Suppressor macrophage treated with lipopolysaccharide for 4 hours (primary cell): ENCODE measurements at regions not wholly inside any gene's neighbourhood (a gene's known extent, or its start where the extent isn't known, plus 50 kb on each side); places are given as distances from the start of the nearest gene placed in this dataset.

Experiments used
- DNase-seq: peaks from one replicate; pipeline ENCODE4 v3.0.0-alpha.2; 2020

DNA sequence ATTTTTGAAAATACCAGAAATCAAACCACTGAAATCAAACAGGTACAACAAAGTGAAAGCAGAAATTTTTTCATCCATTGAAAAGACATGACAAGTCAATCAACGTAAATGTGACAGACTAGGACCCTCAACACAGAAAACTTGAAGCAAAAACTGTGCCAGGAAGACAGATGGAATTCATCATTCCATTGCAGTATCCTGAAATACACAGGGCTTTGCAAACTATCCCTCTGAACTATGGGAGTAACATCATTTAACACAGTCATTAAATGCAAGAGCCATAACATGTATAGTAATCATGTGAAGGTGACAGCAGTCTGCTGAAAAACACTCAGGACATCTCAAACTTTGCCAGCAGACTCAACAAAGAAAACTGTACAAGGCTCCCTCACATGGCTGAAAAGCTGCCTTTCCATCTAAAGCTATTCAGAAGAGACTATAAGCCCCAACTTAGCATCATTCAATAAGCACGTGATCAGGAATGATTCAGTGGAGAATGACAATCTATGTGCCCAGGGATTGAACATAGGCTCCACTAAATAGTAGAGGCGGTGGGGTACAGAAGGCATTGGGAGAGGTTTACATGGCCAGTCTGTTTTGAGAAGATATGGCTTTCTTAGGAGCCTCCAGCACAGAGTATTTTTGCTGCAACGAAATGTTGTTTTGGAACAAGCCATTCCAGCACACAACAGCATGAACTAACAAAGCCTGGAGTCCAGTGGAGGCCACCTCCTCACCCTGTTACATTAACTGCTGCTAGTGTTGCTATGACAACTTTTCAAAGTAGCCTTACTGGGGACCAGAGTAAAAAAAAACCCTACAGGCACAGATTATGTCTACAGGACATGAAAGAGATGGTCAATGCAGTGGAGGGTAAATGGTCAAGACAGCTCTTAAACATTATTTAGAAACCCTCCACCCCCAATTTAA, 274.5 kb upstream of the NOCT start:
- DNase-seq, result no peak

DNA sequence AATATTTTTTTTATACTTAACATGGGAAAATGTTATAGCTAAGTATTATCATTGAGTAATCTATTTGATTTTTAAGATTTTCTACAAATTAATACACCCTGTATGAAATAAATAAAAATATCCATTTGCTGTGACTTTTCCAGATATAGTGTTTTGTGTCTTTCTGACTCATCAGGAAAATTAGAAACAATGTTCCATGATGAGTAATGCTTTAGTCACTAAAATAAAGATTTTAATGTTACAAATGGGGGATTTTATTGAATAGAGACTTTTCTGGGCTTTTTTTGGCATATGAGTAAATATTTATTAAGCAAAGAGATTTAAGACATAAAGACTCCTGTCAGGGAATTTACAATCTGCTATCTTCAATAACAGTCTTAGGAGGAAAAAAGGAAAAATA, 279.2 kb upstream of the NOCT start:
- peak; percentile 9 for DNase-seq

DNA sequence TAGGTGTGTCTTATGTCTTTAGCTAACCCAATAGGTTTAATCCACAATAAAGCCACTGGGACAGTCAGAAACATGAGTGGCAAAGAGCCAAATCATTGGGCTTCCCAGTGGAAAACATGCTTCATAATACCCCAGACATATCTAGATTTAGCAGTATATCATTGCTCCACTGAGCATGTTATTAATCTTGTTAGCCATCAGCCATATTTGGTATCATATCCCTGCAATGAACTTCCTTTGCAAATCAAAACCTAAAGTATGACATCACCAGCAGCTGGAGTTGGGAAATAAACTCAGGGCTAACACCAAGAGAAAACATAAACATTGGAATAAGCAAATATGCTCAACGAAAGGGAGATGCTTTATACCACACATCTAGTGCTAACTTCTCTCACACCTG, 280.8 kb upstream of the NOCT start:
- DNase-seq, result peak; percentile 37

DNA sequence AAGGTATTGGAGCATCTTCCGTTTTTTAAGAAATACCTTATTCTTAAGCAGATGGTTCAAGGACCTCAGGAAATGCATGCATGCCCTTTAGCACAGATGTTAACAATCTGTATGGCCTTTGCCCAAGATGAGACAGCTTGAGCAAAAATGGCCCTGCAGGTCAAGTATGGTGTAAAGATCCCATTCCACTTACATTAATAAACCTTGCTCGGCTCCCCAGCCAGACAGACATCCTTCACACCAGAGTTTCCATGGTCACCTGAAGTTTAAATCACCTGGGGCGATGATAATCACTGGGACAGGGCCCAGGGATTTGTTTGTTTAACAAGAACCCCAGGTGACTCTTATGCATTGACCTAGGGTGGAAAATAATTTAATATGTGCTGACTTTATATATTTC, 287.0 kb upstream of the NOCT start:
- no peak for DNase-seq

DNA sequence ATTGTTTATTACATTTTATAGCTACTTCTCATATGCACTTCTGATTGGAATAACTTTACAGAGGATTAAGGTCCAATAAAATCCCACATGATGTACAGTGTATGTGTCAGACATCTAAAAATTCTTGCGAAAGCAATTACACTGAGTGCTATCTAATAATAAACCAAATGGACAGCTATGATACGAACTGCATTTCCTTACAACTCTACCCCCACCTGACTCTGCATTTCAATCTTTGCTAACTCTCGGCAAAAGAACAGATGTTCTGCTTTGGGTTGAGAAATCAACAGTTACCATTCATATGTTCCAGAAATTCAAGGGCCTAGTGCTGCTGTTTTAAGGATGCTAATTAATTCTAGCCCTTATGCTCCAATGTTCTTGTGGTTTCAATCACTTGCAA, 287.9 kb upstream of the NOCT start:
- DNase-seq, result no peak

DNA sequence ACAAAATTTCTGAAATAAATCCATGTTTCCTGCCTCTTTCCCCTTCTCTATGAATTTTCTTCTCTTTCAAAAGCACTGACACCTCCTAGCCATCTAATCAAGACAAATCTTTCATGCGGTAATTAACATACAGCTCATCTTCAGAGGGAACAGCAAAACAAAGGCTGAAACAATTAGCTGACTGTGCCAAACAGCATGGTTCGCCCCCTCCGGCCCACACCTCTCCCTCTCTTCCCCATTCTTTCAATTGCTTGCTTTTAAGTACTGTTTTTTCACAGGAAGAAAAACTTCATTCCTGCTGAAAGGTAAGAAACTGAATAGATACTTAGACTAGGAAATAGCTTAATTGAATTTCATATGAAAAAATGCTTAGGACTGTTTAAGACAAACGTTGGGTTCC, 291.1 kb upstream of the NOCT start:
- DNase-seq, result no peak

DNA sequence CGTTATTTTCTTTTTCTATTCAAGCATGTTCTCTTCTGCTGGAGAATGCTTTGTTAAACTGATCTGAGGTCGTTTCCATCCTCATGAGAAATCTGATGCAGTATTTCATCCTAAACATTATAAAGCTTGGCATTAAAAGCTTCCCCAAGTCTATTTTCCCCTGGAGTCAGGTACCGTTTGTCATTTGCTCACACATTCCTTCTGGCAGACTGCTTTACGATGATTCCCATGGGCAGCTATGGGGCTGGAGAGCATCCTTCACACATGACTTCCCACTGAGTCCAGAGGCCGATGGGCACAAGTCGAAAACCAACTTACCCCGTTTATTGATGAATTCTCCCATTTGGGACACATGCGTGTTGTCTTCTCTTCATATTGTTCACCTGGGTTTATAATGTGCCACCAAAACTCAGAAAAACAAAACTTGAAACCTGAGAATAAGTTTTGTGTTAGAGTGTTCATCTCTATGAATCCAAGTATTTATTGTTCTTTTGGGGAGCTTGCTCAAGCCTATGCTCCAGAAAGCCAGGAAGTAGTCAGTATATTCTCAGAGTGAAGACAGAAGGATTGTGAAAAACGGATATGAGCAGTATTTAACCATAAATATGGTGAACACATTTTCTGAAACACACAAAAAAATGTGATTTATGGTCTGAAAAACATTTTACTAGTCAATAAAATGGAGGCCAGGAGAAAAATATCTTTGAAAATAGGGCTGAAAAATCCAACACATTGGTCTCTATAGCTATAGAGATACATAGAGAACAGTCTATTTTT, 298.8 kb upstream of the NOCT start:
- no peak for DNase-seq

DNA sequence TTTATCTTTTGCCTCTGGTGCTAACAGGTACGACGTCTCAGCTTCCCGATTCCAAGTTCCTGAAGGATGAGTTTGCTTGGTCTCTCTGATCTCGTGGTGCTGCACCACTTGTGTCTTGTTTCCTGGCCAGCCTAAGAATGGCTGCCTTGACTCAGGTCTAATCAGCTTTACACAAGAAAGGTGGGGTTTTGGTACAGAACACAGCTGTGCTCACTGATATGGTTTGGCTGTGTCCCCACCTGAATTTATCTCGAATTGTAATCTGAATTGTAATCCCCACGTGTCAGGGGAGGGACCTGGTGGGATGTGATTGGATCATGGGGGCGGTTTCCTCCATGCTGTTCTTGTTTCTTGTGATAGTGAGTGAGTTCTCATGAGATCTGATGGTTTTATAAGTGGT, 305.3 kb upstream of the NOCT start:
- no peak for DNase-seq

DNA sequence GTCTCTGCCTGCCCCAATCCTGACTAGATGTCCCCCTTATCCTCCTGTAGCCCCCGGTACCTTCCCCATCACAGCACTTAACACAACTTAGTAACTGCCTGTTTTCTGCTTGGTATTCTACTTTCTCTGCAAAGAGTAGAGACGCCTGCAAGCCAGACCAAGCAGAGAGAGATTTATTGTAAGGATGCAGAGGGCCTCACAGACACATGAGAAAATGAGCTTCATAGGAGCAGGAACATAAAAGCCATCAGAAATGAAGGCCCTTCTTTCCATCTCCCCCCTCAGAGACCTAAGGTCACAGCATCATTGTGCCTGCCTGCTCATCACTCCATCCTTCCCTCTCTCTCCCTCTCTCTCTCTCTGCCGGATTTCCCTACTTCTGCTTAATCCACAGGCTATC, 305.7 kb upstream of the NOCT start:
- no peak for DNase-seq

DNA sequence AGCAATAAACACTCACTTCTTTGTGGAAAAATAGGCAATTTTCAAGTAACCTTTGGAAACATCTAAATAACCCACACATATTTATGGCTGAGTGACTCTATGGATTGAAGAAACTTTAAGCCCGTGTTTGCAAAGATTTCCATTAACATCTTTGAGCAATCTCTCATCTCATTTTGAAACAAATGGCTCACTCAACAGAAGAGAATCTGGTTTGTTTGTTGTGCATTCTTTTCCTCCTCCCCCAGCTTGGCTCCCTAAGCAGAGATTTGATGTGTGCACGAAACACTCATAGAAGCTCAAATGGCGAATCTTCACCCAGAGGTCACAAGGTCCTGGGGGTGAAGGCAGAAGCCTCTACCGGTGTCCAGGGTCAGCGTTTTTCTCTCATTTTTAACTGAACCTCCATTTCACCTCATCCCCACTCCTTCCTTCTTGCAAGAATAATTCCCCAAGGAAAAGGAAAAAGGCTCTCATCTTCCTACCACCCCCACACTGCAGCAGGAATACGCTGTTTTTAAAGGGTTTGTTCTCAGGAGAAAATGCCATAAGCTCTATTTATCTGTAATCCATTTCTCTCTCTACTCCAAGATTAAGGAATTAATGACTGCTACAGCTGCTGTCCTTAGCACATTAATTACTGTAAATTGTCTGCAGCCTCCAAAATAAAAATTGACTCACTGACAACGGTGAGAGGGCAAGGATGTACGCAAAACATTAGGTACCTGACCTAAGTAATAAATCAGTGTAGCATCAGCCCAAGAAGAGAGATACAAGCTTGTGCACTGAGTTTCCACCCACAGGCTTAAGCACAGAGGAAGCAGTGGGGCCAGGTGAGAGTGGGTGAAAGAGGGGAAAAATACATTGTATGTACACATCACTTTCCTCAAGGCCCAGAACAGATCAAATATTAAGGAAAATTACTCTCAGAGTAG, 307.6 kb upstream of the NOCT start:
- DNase-seq, result no peak

DNA sequence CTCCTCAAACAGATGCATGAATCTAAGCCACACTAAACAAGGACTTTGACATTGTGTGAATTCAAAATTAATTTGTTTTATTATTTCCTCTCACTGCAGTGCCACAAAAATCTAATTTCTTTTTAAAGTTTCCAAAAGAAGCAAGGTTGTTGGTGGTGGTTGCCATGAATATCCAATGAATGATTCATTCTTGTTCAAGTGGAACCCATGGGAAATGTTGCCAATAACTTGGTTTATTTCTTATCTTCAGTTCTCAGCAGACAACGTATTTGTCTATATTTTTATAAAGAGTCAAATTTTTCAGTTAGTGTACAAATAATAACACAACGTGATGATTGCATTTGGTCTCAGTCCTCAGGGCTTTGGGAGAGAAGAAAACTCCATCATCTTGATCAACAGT, 309.4 kb upstream of the NOCT start:
- no peak for DNase-seq

DNA sequence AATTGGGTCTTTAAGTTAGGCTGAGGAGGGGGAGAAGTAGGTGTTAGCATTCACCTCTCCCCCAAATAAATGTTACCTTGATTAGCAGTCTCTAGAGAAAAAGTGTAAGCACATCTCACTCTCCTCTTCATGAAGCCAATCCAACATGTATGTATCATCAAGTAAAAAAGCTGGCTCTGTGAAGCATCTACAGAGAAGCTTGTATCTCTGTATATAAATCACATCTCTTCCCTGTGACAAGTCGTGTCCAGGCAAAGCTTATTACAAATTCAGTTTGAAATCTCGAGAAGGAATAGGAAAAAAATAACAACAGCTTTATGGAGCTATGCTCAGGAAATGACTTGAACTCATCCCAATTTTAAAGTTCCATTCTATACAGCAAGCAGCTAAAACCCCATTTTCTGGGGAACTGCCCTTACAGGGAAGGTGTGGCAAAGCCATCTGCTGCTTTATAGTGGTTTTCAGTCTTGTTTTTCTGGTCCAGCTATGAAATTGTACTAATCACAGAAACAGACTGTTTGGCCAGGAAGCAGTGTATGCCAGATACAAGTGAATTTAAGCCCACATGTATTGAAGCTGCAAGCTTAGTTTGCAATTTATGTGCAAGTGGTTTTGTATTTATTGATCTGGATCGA, 313.3 kb upstream of the NOCT start:
- DNase-seq, result no peak

DNA sequence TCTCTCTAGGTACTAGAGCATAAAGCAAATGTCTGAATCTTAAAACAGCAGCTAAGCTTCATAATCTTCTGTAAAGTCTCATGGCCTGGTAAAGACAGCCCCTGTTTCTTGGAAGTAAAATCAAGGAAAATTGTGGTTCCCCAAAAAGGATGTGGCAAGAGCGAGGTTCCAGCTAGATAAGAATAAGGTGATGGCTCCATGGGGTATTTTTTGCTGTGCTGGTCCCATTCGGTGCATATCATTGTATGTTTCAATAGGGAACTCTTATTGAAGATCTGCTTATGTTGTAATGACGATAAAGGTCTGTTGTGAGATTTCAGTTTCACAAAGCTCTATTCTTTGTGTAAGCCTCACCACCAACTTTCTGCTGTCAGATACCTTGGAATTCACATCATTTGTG, 316.9 kb upstream of the NOCT start:
- no peak for DNase-seq

DNA sequence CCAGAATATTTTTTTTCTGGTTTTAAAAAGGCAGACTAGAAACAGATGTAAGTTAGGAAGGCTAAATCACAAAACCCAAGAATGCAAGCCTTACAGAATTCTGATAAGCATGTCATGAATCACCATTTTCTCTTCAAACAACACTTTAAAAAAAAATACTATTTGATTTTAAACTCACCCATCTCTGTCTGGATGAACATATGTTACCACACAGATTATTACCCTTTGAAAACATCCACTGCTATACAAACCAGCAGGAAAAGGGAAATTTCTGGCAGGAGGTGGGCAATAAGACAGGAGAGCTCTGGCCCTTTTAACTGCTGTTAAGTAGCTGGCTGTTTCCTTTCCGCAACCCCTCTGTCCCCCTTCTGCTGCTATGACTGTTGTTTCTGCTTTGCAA, 317.7 kb upstream of the NOCT start:
- no peak for DNase-seq

DNA sequence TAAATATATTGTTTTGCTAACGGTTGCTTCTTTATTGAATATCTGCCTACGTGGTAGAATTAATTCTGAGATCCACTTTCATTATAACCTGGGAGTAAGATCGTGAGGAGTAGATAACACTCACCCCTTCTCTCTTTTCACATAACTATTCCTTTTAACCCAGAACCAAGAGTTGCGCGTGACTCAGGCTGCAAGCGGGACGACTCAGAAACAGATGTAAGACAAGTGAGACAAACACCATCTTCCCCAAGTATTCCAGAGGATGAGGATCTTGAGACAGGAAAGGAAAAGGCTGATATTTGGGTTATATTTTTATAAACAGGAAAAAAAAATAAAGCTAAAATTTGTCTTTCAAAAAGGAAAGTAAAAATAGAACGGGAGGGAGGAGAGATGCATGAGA, 318.8 kb upstream of the NOCT start:
- DNase-seq, result no peak

DNA sequence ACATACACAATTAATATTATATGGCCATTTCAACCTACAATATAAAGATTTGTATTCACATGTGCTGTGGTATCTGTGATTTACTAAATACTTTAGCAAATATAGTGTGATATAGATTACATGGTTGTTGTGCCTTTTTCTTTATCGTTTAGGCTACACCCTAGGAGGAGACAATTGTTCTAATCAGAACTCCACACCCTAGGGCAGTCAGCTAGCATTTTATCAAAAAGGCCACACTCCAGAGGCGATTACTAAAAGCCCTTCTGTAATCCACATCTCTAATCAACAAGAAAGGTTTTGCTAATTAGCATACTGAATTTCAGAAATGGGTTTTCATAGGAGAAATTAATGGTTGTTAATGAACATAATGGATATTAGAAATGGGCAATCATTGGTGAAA, 319.5 kb upstream of the NOCT start:
- no peak for DNase-seq

DNA sequence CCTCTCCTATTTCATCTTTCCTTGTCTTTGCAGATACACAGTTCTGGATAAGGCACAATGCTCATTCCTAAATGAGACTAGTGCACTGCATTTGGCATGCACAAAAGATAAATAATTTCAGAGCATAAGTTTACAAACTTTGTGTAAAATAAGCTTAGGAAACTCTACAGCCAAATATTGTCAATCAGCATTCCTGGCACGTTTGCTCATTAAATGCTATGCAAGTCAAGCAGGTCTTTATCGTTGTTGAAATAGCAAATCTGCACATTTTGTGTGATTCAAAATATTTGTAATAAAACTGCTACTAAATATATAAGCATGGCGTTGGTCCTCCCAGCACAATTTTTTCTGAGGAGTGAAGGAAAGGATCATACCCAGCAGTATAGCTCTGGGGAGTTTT, 322.1 kb upstream of the NOCT start:
- DNase-seq, result no peak

DNA sequence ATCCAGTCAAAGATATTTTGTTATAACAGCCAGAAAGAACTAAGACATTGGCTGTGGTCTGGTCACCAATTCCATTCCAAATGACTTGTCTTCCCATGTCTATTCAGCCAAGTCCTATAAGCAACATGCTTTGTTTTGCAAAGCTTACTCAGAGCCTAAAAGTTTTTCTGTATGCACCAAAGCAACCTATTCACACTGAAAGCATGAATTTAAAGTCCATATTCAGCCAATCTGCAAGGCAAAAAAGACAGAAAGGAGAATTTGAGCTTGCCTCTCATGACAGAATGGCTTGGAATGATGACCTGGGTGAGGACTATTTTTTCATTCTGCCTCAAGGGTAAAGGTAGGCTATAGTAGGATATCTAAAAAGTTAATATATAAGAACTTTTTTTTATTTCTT, 323.2 kb upstream of the NOCT start:
- no peak for DNase-seq

DNA sequence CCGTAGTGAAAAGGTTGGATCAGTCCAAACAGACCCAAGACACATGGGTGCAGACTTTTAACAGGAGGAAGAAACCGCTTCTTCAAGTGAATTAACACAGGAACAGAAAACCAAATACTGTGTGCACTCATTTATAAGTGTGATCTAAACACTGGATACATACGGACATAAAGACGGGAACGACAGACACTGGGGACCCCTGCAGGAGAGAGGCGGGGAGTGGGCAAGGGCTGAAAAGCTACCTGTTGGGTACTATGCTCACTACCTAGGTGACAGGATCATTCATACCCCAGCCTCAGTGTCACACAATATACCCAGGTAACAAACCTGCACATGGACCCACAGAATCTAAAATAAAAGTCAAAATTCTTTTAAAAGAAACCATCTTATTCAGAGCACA, 326.0 kb upstream of the NOCT start:
- DNase-seq, result no peak

DNA sequence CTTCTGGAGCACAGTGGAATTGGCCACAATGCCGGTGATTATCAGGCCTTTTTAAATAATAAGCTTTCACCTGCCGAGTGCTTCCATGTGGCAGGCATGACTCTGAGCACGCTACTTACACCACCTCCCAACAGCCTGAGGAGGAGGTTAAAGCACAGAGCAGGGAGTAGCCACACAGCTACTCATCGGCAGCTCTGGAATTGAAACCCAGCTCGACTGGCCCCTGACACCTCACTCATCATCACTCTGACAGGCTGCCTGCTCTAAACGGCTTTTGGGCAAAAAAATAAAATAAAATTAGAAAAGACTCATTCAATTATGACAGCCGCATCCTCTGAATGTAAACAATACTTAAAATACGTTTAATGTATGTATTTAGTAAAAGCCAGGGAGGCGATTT, 326.4 kb upstream of the NOCT start:
- DNase-seq, result no peak

DNA sequence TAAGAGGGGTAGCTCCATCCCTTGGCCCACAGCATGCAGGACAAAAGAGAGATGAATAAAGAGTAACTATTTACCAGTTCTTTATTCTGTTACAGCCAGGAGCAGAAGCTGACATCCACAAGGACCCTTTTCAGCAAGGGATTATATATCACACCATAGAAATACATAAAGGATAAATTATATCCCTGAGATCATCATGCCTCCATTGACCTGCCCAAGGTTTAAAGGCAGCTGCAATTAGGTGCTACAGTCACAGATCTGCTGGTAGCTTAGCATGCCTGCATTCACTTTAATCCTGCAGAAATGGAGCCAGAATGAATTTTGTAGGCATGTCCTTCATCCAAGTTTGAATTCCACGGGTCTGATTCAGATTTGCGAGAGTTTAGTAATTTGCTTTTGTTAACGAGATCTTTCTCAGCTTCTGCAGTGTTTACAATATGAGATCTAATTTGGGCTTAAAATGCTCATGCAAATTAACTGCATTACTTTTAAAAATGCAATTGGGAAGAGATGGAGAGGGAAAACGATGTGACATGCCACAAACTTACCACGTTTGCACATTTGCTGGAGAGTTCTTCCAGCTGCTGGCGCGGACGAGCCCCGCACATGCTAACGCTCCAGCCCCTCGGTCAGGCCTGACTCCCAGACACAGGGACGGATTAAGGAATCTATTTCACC, 327.0 kb upstream of the NOCT start:
- no peak for DNase-seq
